Inflammatory macrophage treated with lipopolysaccharide for 4 hours (primary cell): ENCODE measurements at regions not wholly inside any gene's neighbourhood (a gene's known extent, or its start where the extent isn't known, plus 50 kb on each side); places are given as distances from the start of the nearest gene placed in this dataset.
A peak's percentile ranks its signal among the peaks of the same experiment; 100 is the strongest.

ENCODE experiments used
- DNase-seq: peaks from one replicate; pipeline ENCODE4 v3.0.0-alpha.2; 2020

- DNase-seq, result no peak
Observed at GRCh38 chr18:28523758-28524475, 347.0 kb upstream of the CDH2 start.

GRCh38 chr18:28522236-28522635 lies 345.3 kb upstream of the CDH2 start:
- no peak for DNase-seq

DNA sequence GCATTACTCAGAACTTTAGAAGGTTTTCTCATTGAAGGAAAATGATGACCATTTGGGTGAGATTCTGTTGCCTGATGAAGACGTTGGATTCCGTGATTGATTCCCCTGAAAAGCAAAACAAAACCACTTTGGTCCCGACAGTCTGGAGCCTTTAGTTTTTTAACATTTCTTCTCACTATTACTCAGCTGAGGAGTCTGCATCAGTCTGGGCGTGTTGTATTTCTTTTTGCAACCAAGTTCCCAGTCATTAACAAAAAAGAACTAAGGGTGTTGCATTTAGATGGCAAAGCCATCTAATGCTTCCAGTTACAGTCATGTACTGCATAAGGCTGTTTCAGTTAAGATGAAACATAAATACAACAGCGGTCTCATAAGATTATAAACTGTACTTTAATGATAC lies 343.1 kb upstream of the CDH2 start:
- no peak for DNase-seq

GRCh38 chr18:28514699-28515098 lies 337.8 kb upstream of the CDH2 start:
- no peak for DNase-seq

DNA sequence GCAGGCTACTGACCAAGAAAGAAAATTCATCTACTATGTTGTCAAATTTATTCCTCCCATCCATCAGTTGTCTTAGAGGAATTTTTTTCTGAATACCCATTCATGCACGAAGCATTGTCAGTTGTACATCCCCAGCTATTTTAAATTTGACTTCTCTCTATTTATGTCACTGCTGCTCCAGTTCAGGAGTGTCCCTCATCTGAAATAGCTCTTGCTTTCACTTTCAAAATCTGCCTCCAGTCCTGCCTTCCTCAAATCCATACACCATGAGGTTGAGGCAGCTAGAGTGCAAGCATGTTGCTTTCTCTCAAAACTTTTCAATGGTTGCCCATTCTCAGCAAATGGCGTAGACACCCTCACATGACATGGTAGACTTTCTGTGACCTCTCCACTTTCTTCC lies 335.4 kb upstream of the CDH2 start:
- no peak for DNase-seq

DNA sequence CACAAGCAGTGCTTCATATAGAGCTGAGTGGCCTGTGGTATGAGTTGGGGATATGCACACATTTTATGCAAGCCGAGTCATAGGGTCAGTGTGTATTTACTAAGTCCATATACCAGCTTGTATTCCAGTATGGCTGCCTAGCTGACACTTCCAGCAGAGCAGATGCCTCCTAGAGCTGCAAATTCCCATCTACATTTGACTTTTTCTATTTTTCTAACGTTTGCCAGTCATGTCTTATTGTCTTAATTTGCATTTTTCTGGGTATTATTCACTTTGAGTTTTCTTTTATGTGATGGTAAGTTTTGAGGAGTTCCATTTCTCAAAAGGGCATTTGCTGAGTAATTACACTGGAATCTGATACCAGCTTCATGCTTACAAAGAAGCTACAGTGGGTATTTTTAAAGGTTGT lies 334.5 kb upstream of the CDH2 start:
- no peak for DNase-seq

DNA sequence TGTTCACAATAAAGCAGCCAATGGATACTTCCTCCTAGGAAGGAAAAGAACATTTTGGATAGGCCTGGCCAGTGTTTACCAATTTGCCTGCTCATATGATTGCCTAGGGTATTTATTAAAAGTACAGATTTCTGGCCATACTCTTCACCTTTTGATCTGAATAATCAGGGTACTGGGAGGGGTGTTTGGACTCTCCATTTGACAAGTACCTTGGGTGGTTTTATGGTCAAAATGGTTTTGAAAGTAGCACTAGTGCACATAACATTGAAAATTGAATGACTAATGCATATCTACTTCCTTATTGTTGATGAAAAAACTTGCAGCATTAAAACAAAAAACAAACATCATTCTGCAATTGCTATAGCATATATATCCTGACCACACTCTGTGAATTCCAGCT lies 333.3 kb upstream of the CDH2 start:
- DNase-seq, result no peak

DNA sequence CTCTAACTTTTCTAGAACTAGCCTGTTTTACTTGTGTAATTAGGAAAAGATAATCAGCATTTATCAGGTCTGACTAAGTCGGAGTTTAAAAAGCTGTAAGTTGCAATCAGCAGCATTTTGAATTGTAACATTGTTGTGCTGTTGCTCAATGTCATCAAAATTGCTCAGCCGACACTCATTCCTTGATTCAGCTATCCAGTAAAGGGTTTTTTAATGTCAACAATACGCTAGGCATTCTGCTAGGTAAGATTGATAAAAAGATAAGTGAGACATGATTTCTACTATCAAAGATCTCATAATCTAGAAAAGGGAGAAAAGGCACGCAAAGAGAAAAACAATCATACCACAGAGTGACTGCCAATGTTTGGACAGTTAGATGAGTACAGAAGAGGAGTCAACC lies 327.1 kb upstream of the CDH2 start:
- DNase-seq, result no peak

- no peak for DNase-seq
Observed at GRCh38 chr18:28494151-28494550, 317.2 kb upstream of the CDH2 start.

- DNase-seq, result peak; percentile 42
Observed at GRCh38 chr18:28485918-28486317, 309.0 kb upstream of the CDH2 start.

- no peak for DNase-seq
Observed at GRCh38 chr18:28485210-28485801, 308.4 kb upstream of the CDH2 start.

GRCh38 chr18:28478531-28478930 lies 301.6 kb upstream of the CDH2 start:
- no peak for DNase-seq

- no peak for DNase-seq
Observed at GRCh38 chr18:28476302-28476701, 299.4 kb upstream of the CDH2 start.

DNA sequence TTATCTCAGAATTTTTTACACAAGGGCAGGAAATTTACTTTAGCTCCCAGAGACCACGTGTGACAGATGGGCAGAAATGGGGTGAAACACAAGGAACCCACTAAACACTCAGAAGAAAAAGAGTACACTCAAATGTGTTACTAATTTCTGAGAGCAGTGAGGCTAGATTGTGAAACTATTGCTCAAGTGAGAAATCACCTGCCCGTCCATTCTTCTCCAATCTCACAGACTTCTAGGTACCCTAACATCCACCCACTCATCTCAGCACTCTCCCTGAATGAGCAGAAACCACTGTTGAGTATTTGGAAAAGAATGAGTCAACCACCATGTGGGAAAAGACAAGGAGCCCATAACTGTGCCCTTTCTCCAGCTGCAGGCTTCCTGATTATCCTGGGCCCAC lies 293.0 kb upstream of the CDH2 start:
- DNase-seq, result no peak

- no peak for DNase-seq
Observed at GRCh38 chr18:28468901-28469300, 292.0 kb upstream of the CDH2 start.

DNA sequence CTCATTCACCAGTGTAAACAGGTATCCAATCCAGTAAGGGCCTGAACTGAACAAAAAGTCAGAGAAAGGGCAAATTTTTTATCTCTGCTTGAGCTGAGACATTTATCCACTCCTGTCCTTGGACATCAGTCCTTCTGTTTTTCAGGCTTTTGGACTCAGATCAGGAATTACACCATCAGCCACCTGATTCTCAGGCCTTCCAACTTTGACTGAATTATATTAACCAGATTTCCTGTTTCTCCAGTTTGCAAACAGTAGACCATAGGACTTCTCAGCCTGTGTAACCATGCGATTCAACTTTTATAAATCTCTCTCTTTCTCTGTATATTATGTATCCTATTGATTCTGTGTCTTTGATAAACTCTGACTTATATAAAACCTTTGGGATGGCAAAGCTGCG lies 289.3 kb upstream of the CDH2 start:
- no peak for DNase-seq

- DNase-seq, result no peak
Observed at GRCh38 chr18:28459587-28459986, 282.7 kb upstream of the CDH2 start.

DNA sequence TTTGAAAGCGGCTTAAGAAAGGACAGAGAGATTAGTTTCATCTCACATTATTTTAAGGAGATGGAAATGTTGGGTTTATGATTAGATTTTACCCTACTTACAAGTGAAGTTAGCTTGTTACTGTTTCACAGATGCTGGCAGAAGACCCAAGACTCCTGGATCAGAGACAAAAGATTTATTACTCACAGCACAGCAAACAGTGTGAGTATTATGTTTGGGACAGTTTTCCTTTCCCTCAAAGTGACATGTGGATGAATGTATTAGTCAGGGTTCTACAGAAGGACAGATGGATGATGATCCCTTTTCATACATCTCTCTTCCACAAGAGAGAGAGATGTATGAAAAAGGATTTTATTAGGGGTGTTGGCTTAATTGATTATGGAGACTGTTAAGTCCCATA lies 281.8 kb upstream of the CDH2 start:
- DNase-seq, result no peak

DNA sequence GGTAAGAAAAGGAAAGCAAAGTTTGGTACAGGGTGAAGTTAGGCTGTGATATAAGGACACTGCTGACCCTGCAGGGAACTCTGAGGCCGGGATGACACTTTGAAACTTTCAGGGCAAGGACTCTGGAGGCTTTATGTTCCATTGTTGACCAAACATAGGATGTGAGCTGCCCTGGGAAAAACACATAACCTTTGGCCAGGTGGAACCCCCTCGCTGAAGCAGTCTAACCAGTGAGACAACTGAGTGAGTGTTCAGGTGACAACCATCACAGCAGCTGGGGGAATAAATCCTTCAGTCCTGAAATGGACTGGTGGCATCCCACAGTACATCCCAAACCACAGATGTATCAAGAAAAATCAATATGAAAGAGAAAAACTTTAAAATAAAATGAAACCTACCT lies 280.9 kb upstream of the CDH2 start:
- no peak for DNase-seq

- no peak for DNase-seq
Observed at GRCh38 chr18:28455971-28456370, 279.0 kb upstream of the CDH2 start.

DNA sequence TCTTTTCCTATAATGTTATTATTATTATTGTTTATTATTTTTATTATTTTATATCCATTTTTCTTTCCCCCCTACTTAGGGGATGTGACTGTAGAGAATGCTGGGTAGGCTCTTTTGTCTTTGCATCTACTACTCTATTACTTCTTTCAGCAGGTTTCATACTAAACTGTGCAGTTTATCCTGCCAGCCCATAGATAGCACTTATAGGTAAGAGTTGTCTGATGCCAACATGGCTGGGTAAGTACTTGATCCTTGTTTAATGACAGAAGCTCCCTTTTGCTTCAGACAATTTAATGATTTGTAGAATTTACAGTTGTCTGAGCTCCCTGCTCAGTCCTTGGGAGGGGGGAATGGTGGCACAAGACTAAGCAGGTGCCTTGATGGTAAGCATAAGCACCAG lies 262.9 kb upstream of the CDH2 start:
- no peak for DNase-seq

DNA sequence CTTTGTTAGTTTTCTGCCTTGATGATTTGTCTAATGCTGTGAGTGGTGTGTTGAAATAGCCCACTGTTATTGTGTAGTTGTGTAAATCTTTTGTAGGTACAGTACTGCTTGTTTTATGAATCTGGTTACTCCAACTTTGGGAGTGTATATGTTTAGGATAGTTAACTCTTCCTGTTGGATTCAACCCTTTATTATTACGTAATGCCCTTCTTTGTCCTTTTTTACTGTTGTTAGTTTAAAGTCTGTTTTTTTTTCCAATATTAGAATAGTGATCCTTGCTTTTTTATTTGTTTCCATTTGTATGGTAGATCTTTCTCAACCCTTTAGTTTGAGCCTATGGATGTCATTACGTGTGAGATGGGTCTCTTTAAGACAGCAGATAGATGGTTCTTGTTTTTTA lies 261.5 kb upstream of the CDH2 start:
- DNase-seq, result no peak

DNA sequence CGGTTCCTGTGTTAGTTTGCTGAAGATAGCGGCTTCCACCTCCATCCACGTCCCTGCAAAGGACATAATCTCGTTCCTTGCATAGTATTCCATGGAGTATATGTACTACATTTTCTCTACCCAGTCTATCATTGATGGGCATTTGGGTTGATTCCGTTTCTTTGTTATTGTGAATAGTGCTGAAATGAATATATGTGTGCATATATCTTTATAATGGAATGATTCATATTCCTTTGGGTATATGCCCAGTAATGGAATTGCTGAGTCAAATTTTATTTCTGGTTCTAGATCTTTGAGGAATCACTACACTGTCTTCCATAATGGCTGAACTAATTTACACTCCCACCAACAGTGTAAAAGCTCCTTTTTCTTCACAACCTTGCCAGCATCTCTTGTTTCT lies 255.4 kb upstream of the CDH2 start:
- no peak for DNase-seq

DNA sequence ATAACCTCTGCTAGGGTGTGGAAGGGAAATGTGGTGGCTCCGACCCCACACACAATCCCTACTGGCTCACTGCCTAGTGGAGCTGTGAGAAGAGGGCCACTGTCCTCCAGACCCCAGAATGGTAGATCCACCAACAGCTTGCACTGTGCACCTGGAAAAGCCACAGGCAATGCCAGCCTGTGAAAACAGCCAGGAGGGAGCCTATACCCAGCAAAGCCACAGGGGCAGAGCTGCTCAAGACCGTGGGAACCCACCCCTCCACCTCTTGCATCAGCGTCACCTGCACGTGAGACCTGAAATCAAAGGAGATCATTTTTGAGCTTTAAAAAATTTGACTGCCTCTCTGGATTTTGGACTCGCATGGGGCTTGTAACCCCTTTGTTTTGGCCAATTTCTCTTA lies 249.0 kb upstream of the CDH2 start:
- DNase-seq, result no peak

DNA sequence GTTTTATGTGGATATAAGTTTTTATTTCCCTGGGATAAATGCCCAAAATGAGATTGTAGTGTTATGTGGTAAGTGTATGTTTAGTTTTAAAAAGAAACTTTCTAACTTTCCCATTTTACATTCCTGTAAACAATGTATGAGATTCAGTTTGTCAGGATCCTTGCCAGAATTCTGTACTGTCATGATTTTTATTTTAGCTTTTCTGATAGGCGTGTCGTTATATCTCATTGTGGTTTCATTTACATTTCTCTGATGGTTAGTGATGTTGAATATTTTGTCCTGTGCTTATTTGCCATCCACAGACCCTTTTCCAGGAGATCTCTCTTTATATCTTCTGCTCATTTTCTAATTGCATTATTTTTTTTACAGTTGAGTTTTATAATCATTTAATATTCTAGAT lies 245.6 kb upstream of the CDH2 start:
- DNase-seq, result no peak
